GM12872 (cell line): ENCODE measurements at regions not wholly inside any gene's neighbourhood (a gene's known extent, or its start where the extent isn't known, plus 50 kb on each side); places are given as distances from the start of the nearest gene placed in this dataset.

Experiments used
- CTCF ChIP-seq: IDR thresholded peaks from 3 replicates; pipeline ENCODE4 v1.5.1; 2011; ENCODE audit warnings: low read depth, mild to moderate bottlenecking, low read length, moderate library complexity; ENCODE audit not compliant: insufficient read depth

DNA sequence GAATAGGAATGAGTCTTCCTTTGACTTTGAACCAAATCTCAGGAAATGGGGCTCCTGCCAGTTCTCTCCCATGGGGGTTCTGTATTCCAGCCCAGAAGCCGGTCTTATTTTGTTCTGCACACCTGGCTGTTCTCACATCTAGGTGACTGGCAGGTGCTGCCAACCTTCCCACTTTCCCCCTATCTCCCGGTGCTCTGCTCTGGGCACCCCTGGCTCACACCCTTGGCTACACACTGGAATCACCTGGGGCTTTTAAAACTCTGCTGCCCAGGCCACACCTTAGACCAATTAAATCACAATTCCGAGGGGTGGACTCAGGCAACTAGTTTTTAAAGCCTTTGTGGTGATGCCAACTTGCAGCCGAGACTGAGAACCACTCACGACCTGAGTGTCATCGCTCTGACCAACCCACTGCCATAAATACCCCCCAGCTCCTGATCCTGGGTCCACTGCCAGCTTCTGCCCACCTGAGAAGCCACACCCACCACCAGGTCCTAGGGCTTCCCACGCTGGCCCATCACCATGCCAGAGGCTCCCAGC lies 69.2 kb downstream of the KCNF1 start:
- no peak for TF ChIP-seq CTCF

- no peak for TF ChIP-seq CTCF
Observed at GRCh38 chr2:10981451-10981850, 69.7 kb downstream of the KCNF1 start.

- no peak for TF ChIP-seq CTCF
Observed at GRCh38 chr2:10981941-10982431, 70.3 kb downstream of the KCNF1 start.

DNA sequence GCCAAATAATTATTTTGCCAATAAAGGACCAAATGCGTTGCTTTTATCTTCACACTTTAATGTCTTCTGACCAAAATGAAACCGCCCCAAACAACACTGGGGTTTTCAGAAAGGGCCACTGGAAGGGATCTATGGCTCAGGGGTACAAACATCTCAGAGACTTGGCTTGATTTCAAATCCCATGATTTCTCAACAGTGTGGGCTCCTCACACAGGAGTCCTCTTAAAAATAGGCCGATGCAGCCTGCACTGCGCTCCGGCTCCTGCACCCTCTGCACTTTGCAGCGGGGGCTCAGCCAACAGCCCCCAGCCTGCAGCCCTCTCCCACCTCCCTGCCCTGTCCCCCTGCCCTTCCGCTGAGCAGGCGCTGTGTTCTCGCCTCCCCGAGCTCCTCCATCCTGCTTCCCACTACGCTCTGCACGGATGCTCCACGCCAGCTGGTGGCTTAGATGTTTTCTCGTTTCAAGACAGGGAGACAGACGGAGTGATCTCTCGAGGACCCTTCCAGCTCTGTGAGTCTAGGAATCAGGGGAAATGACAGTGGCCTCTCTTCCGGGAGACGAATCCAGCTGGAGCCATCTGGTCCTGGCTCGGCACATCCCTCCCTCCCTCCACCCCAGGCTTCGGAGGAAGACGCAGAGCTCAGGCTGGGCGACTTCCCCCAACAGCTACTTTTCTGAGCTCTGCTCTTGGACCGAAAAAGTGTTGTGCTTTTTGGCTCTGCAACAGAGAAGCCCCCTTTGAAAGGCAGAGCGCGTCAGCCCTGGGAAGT lies 71.4 kb downstream of the KCNF1 start:
- TF ChIP-seq CTCF: no peak

DNA sequence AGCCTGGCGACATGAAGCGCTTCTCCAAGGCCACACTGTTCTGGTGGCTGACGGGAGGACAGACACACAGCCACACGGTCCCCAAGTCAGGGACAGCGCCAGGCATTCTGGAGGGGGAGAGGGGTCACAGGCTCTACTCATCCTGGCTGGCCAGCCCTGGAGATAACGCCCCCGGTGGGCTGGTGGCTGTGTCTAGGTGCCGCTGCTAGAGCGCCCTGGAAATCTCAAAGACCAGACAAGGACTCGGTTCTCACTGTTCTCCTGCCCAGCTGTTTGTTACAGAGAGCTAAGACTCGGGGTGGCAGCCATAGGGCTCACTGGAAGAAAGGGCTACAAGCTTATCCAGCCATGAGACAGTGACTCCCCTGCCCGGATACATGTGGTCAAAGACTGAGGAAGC lies 72.0 kb downstream of the KCNF1 start:
- no peak for TF ChIP-seq CTCF

GRCh38 chr2:10984418-10985135 lies 72.8 kb downstream of the KCNF1 start:
- no peak for TF ChIP-seq CTCF

DNA sequence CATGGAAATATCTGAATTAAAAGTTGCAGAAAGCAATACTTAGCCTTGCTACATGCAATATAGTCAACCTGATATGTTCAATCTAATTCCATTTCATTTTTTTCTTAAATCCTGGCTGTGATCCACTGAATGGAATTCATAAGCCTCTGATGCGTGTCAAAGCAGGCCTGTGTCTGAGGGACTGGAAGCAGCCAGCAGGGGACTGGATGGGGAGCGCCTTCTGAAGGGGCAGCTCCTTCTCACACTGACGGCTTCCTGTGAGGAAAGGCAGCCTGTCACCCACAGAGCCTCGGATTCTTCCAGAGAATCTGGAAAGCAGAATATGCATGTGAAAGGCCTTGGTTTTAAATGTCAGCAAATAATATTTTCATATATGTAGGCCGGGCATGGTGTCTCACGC lies 73.5 kb downstream of the KCNF1 start:
- no peak for TF ChIP-seq CTCF
